HUES6 (cell line): ENCODE measurements at regions not wholly inside any gene's neighbourhood (a gene's known extent, or its start where the extent isn't known, plus 50 kb on each side); places are given as distances from the start of the nearest gene placed in this dataset.

Source experiments
- H3K27ac ChIP-seq: 2 replicates; pipeline ENCODE4 v1.7.0; 2013; ENCODE audit warnings: low read depth, mild to moderate bottlenecking, low read length, inconsistent platforms
- H3K27me3 ChIP-seq: 2 replicates; pipeline ENCODE4 v1.6.1; 2013; ENCODE audit warnings: low read length; ENCODE audit not compliant: control insufficient read depth, insufficient read depth
- H3K36me3 ChIP-seq: 2 replicates; pipeline ENCODE4 v1.6.1; 2013; ENCODE audit warnings: low read length; ENCODE audit not compliant: control insufficient read depth, insufficient read depth
- H3K4me1 ChIP-seq: 2 replicates; pipeline ENCODE4 v1.6.1; 2013; ENCODE audit warnings: low read length; ENCODE audit not compliant: control insufficient read depth, insufficient read depth
- H3K4me3 ChIP-seq: 2 replicates; pipeline ENCODE4 v1.5.1; 2013; ENCODE audit warnings: low read depth, low read length
- H3K9ac ChIP-seq: one replicate; pipeline ENCODE4 v1.6.1; 2013; ENCODE audit warnings: mild to moderate bottlenecking, low read length
- H3K9me3 ChIP-seq: 2 replicates; pipeline ENCODE4 v1.6.1; 2013; ENCODE audit warnings: low read depth, low read length; ENCODE audit not compliant: control insufficient read depth, insufficient read depth

- Histone ChIP-seq H3K27ac (no peak overlapping the region), H3K9me3 (0 out of 2 replicates have a peak, but pooled peaks cover 3% of the 10 kb centered on the region), H3K9ac (no peak overlapping the region), H3K27me3 (no peaks in the 10 kb centered on the region), H3K4me3 (no peak overlapping the region), H3K4me1 (peaks cover 11% of the 10 kb centered on the region; the same call in 1 of the 2 replicates), H3K36me3 (no peaks in the 10 kb centered on the region)
These were observed 195.2 kb upstream of the SLC24A3 start for GRCh38 chr20:19017104-19017690.

- H3K27ac ChIP-seq: no peak overlapping the region
- 0 out of 2 replicates have a peak, but pooled peaks cover 3% of the 10 kb centered on the region for H3K9me3 ChIP-seq
- H3K27me3 ChIP-seq: no peaks in the 10 kb centered on the region
- no peak overlapping the region for H3K9ac ChIP-seq
- H3K4me1 ChIP-seq: peaks cover 11% of the 10 kb centered on the region; the same call in 1 of the 2 replicates
- H3K36me3 ChIP-seq: no peaks in the 10 kb centered on the region
- H3K4me3 ChIP-seq: no peak overlapping the region
These were observed 193.6 kb upstream of the SLC24A3 start for GRCh38 chr20:19018881-19019280.

GRCh38 chr20:19019734-19020364, 192.6 kb upstream of the SLC24A3 start:
- H3K9me3 ChIP-seq: 0 out of 2 replicates have a peak, but pooled peaks cover 3% of the 10 kb centered on the region
- no peaks in the 10 kb centered on the region for H3K36me3 ChIP-seq
- H3K27ac ChIP-seq: no peak overlapping the region
- H3K4me3 ChIP-seq: no peak overlapping the region
- H3K27me3 ChIP-seq: no peaks in the 10 kb centered on the region
- H3K9ac ChIP-seq: no peak overlapping the region
- H3K4me1 ChIP-seq: peaks cover 11% of the 10 kb centered on the region; the same call in 1 of the 2 replicates

- Histone ChIP-seq H3K9me3 (0 out of 2 replicates have a peak, but pooled peaks cover 3% of the 10 kb centered on the region), H3K27me3 (no peaks in the 10 kb centered on the region), H3K4me3 (no peak overlapping the region), H3K4me1 (no peaks in the 10 kb centered on the region), H3K27ac (no peak overlapping the region), H3K36me3 (no peaks in the 10 kb centered on the region), H3K9ac (no peak overlapping the region)
These were observed 190.9 kb upstream of the SLC24A3 start for GRCh38 chr20:19021406-19022117.

GRCh38 chr20:19022118-19022575, 190.3 kb upstream of the SLC24A3 start:
- no peaks in the 10 kb centered on the region for H3K27me3 ChIP-seq
- H3K27ac ChIP-seq: no peak overlapping the region
- no peak overlapping the region for H3K4me3 ChIP-seq
- no peaks in the 10 kb centered on the region for H3K36me3 ChIP-seq
- H3K4me1 ChIP-seq: no peaks in the 10 kb centered on the region
- no peak overlapping the region for H3K9ac ChIP-seq
- H3K9me3 ChIP-seq: 0 out of 2 replicates have a peak, but pooled peaks cover 3% of the 10 kb centered on the region

- Histone ChIP-seq H3K4me1 (no peaks in the 10 kb centered on the region), H3K27me3 (no peaks in the 10 kb centered on the region), H3K27ac (no peak overlapping the region), H3K4me3 (no peak overlapping the region), H3K9me3 (0 out of 2 replicates have a peak, but pooled peaks cover 3% of the 10 kb centered on the region), H3K36me3 (no peaks in the 10 kb centered on the region), H3K9ac (no peak overlapping the region)
These were observed 189.5 kb upstream of the SLC24A3 start for GRCh38 chr20:19022791-19023448.

GRCh38 chr20:19024296-19025035, 188.0 kb upstream of the SLC24A3 start:
- Histone ChIP-seq H3K27me3 (no peaks in the 10 kb centered on the region), H3K36me3 (no peaks in the 10 kb centered on the region), H3K27ac (no peak overlapping the region), H3K9ac (no peak overlapping the region), H3K4me1 (no peaks in the 10 kb centered on the region), H3K4me3 (no peak overlapping the region), H3K9me3 (0 out of 2 replicates have a peak, but pooled peaks cover 3% of the 10 kb centered on the region)

- Histone ChIP-seq H3K36me3 (no peaks in the 10 kb centered on the region), H3K9me3 (0 out of 2 replicates have a peak, but pooled peaks cover 3% of the 10 kb centered on the region), H3K27me3 (no peaks in the 10 kb centered on the region), H3K9ac (no peak overlapping the region), H3K4me3 (no peak overlapping the region), H3K4me1 (no peaks in the 10 kb centered on the region), H3K27ac (no peak overlapping the region)
These were observed 186.9 kb upstream of the SLC24A3 start for GRCh38 chr20:19025430-19026120.

GRCh38 chr20:19026121-19026878, 186.1 kb upstream of the SLC24A3 start:
- Histone ChIP-seq H3K4me1 (no peaks in the 10 kb centered on the region), H3K27me3 (no peaks in the 10 kb centered on the region), H3K4me3 (no peak overlapping the region), H3K9ac (no peak overlapping the region), H3K36me3 (no peaks in the 10 kb centered on the region), H3K27ac (no peak overlapping the region), H3K9me3 (no peaks in the 10 kb centered on the region)
